ENCODE measurements at regions not wholly inside any gene's neighbourhood (a gene's known extent, or its start where the extent isn't known, plus 50 kb on each side); places are given as distances from the start of the nearest gene placed in this dataset.

- no peak overlapping the region for H3K27ac ChIP-seq (ENCODE audit: low read length)
- no peaks in the 10 kb centered on the region for H3K4me1 ChIP-seq (ENCODE audit: control insufficient read depth, insufficient read depth, low read length)
- H3K9me3 ChIP-seq (ENCODE audit: control insufficient read depth, insufficient read depth, low read depth, low read length) = no peaks in the 10 kb centered on the region
- H3K36me3 ChIP-seq (ENCODE audit: control insufficient read depth, insufficient read depth, low read length) = no peaks in the 10 kb centered on the region
- no peak overlapping the region for H3K4me3 ChIP-seq (ENCODE audit: low read depth in 2 of 2, low read length in 2 of 2)
- ATAC-seq = no peak
- in situ Hi-C loops (cut with HindIII; ENCODE audit: low pct_unique_long_range_greater_than_20kb, low sequenced_read_pairs) (no loop called here), intact Hi-C loops (cut with micrococcal nuclease; ENCODE audit: unreplicated experiment) (no loop called here)
- DNase-seq (ENCODE audit: low read depth, low spot score) = no peak
- no peaks in the 10 kb centered on the region for H3K27me3 ChIP-seq (ENCODE audit: control insufficient read depth, insufficient read depth, low read length)
- TF ChIP-seq POLR2AphosphoS5 (IDR thresholded peaks at IDR 0.05; ENCODE audit: low read depth, low read length) = no peak
- TF ChIP-seq CTCF (IDR thresholded peaks at IDR 0.05) = no peak
- TF ChIP-seq SIN3A (IDR thresholded peaks at IDR 0.05; ENCODE audit: borderline replicate concordance, insufficient read depth, low read depth, low read length) = no peak
- no peak for TF ChIP-seq TCF7L2 (IDR thresholded peaks at IDR 0.05; ENCODE audit: low read depth, low read length)
- TF ChIP-seq REST (IDR thresholded peaks at IDR 0.05; ENCODE audit: insufficient read depth in 1 of 2, low read depth in 2 of 2, low read length in 1 of 2) = no peak
- POLR2A ChIA-PET = no interaction called here
- CTCF ChIA-PET = no interaction called here
- no TSS peak for BruUV-seq (replicated peaks)
These were observed 115.5 kb downstream of the EBLN2 start for GRCh38 chr3:73176941-73177340.

- ATAC-seq = no peak
- intact Hi-C loops (cut with micrococcal nuclease; ENCODE audit: unreplicated experiment) (no loop called here), in situ Hi-C loops (cut with HindIII; ENCODE audit: low pct_unique_long_range_greater_than_20kb, low sequenced_read_pairs) (no loop called here)
- H3K27ac ChIP-seq (ENCODE audit: low read length) = no peak overlapping the region
- H3K9me3 ChIP-seq (ENCODE audit: control insufficient read depth, insufficient read depth, low read depth, low read length) = no peaks in the 10 kb centered on the region
- H3K4me1 ChIP-seq (ENCODE audit: control insufficient read depth, insufficient read depth, low read length) = no peaks in the 10 kb centered on the region
- TF ChIP-seq TCF7L2 (IDR thresholded peaks at IDR 0.05; ENCODE audit: low read depth, low read length) = no peak
- no peak for TF ChIP-seq REST (IDR thresholded peaks at IDR 0.05; ENCODE audit: insufficient read depth in 1 of 2, low read depth in 2 of 2, low read length in 1 of 2)
- no peak for TF ChIP-seq SIN3A (IDR thresholded peaks at IDR 0.05; ENCODE audit: borderline replicate concordance, insufficient read depth, low read depth, low read length)
- TF ChIP-seq POLR2AphosphoS5 (IDR thresholded peaks at IDR 0.05; ENCODE audit: low read depth, low read length) = no peak
- TF ChIP-seq CTCF (IDR thresholded peaks at IDR 0.05) = no peak
- H3K36me3 ChIP-seq (ENCODE audit: control insufficient read depth, insufficient read depth, low read length) = no peaks in the 10 kb centered on the region
- H3K4me3 ChIP-seq (ENCODE audit: low read depth in 2 of 2, low read length in 2 of 2) = no peak overlapping the region
- no TSS peak for BruUV-seq (replicated peaks)
- DNase-seq (ENCODE audit: low read depth, low spot score) = no peak
- CTCF ChIA-PET = no interaction called here
- POLR2A ChIA-PET = no interaction called here
- no peaks in the 10 kb centered on the region for H3K27me3 ChIP-seq (ENCODE audit: control insufficient read depth, insufficient read depth, low read length)
These were observed 116.4 kb downstream of the EBLN2 start for GRCh38 chr3:73177827-73178226.

Measured in Panc1 (cell line).